Posterior vena cava (tissue), 2 donors: ENCODE measurements at regions not wholly inside any gene's neighbourhood (a gene's known extent, or its start where the extent isn't known, plus 50 kb on each side); places are given as distances from the start of the nearest gene placed in this dataset.

ENCODE experiments used
- DNase-seq: peaks from one replicate; pipeline ENCODE4 v3.0.0-alpha.2; 2020; ENCODE audit warnings: low spot score
- intact Hi-C, 2 donors: fragments of 100-400 bp; cut with DNase I; formaldehyde crosslinking; loops; one replicate each; pipeline versions ENCODE4 v1.14.1 to v1.14.2; 2022 to 2023
- donor health status: DM: yes; HTN: yes; CAD: no.
- donor health status: DM: yes; HTN: yes; CAD: no.

GRCh38 chr14:101496776-101497683, 64.3 kb upstream of the DIO3 start:
- intact Hi-C loops: no loop called here
- DNase-seq: peak; percentile 32

- peak; percentile 56 for DNase-seq
These were observed 63.4 kb upstream of the DIO3 start for GRCh38 chr14:101497684-101498525.

GRCh38 chr14:101498526-101498860, 62.8 kb upstream of the DIO3 start:
- intact Hi-C loops: no loop called here
- no peak for DNase-seq

More at GRCh38 chr14:101497684-101498525, 63.4 kb upstream of the DIO3 start:
- intact Hi-C loops: no loop called here

- intact Hi-C loops: no loop called here
- peak; percentile 75 for DNase-seq
These were observed 62.2 kb upstream of the DIO3 start for GRCh38 chr14:101499080-101499479.

- DNase-seq: peak; percentile 64
- intact Hi-C loops: no loop called here
These were observed 61.8 kb upstream of the DIO3 start for GRCh38 chr14:101499513-101499912.

GRCh38 chr14:101500061-101500460, 61.2 kb upstream of the DIO3 start:
- no peak for DNase-seq
- intact Hi-C loops: no loop called here

- DNase-seq: no peak
- intact Hi-C loops: no loop called here
These were observed 60.6 kb upstream of the DIO3 start for GRCh38 chr14:101500681-101501080.

- intact Hi-C loops: no loop called here
- no peak for DNase-seq
These were observed 60.0 kb upstream of the DIO3 start for GRCh38 chr14:101501341-101501740.

- intact Hi-C loops: no loop called here
- peak; percentile 70 for DNase-seq
These were observed 59.3 kb upstream of the DIO3 start for GRCh38 chr14:101501858-101502615.

GRCh38 chr14:101502761-101503392, 58.4 kb upstream of the DIO3 start:
- DNase-seq: no peak

GRCh38 chr14:101503431-101504095, 57.7 kb upstream of the DIO3 start:
- DNase-seq: peak; percentile 67
- intact Hi-C loops: no loop called here

More at GRCh38 chr14:101502761-101503392, 58.4 kb upstream of the DIO3 start:
- intact Hi-C loops: no loop called here

- intact Hi-C loops: no loop called here
- DNase-seq: peak; percentile 55
These were observed 57.0 kb upstream of the DIO3 start for GRCh38 chr14:101504096-101504948.

- DNase-seq: peak; percentile 79
- intact Hi-C loops: no loop called here
These were observed 55.9 kb upstream of the DIO3 start for GRCh38 chr14:101505236-101505970.

GRCh38 chr14:101506211-101506925, 54.9 kb upstream of the DIO3 start:
- peak; percentile 81 for DNase-seq
- intact Hi-C loops: no loop called here

- intact Hi-C loops: no loop called here
- peak; percentile 83 for DNase-seq
These were observed 54.1 kb upstream of the DIO3 start for GRCh38 chr14:101506926-101507835.

- intact Hi-C loops: no loop called here
- DNase-seq: peak; percentile 59
These were observed 53.5 kb upstream of the DIO3 start for GRCh38 chr14:101507836-101508150.
